GM10248 (cell line): ENCODE measurements at regions not wholly inside any gene's neighbourhood (a gene's known extent, or its start where the extent isn't known, plus 50 kb on each side); places are given as distances from the start of the nearest gene placed in this dataset.

Source experiments
- CTCF ChIA-PET: fragments of 300-600 bp; sonication (Branson Sonifier 250); formaldehyde crosslinking; extraction: SDS; loops from one replicate; lab custom pipeline; 2021; ENCODE audit warnings: antibody characterized with exemption; lab: Yijun Ruan, JAX
- POLR2A ChIA-PET: fragments of 350-650 bp; sonication (Branson Sonifier 250); formaldehyde crosslinking; extraction: SDS; loops from one replicate; lab custom pipeline; 2020; ENCODE audit warnings: antibody characterized with exemption; lab: Yijun Ruan, JAX
- DNase-seq: peaks from one replicate; pipeline ENCODE4 v3.0.0; 2012; ENCODE audit errors: extremely low spot score
- TF ChIP-seq, protein P1 (sequence below): IDR thresholded peaks from 2 replicates; pipeline ENCODE4 v1.5.1; 2012; ENCODE audit warnings: mild to moderate bottlenecking, low read depth; ENCODE audit errors: extremely low read depth, missing control alignments, control extremely low read depth

DNA sequence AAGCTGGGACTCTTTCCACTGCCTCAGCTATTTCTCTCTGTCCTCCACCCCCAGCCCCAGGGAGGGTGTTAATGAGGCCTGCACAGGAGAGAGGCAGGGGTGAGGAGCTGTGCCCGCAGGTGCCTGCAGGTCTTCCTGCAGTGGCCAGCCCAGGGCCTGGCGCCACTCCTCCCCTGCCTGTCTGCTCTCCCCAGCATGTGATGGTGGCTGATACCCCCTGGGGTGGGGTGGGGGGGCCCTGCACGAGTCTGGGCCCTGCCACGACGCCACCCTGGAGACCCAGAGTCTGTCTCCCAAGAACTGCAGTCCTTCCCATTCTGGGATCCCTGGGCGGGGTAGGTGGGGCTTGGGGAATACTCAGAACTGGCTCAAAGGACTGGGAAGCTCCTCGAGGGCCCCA lies 166.4 kb upstream of the SMIM23 start:
- POLR2A ChIA-PET, result no interaction called here
- TF ChIP-seq, protein P1, sequence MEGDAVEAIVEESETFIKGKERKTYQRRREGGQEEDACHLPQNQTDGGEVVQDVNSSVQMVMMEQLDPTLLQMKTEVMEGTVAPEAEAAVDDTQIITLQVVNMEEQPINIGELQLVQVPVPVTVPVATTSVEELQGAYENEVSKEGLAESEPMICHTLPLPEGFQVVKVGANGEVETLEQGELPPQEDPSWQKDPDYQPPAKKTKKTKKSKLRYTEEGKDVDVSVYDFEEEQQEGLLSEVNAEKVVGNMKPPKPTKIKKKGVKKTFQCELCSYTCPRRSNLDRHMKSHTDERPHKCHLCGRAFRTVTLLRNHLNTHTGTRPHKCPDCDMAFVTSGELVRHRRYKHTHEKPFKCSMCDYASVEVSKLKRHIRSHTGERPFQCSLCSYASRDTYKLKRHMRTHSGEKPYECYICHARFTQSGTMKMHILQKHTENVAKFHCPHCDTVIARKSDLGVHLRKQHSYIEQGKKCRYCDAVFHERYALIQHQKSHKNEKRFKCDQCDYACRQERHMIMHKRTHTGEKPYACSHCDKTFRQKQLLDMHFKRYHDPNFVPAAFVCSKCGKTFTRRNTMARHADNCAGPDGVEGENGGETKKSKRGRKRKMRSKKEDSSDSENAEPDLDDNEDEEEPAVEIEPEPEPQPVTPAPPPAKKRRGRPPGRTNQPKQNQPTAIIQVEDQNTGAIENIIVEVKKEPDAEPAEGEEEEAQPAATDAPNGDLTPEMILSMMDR, result no peak
- DNase-seq, result no peak
- CTCF ChIA-PET, result interaction anchor here (1.2 kb wide), 1 partner anchor 13 kb away, joined by 4 read pairs; no protein-coding TSS in a partner anchor

DNA sequence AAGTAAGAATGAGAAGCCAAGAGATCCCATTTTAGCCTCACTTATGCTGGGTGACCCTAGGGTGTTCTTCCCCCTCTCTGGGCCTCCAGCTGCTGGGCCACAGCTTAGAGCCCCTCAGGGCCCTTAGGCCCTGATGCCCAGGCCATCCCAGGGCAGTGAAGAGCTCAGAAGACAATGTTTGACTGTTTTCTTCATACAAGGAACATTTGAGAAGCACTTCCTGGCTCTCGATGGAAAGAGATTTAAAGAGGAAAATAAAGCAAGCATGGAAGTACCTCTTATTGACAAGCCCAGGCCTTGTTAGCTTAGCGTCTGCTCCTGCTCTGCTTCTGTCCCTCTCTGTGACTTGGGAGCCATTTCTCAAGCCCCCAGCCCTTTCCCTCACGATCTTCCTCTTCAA lies 165.9 kb upstream of the SMIM23 start:
- ChIA-PET POLR2A (no interaction called here), CTCF (interaction anchor here (1.2 kb wide), 1 partner anchor 13 kb away, joined by 4 read pairs; no protein-coding TSS in a partner anchor)
- DNase-seq, result no peak
- TF ChIP-seq, protein P1, result no peak

DNA sequence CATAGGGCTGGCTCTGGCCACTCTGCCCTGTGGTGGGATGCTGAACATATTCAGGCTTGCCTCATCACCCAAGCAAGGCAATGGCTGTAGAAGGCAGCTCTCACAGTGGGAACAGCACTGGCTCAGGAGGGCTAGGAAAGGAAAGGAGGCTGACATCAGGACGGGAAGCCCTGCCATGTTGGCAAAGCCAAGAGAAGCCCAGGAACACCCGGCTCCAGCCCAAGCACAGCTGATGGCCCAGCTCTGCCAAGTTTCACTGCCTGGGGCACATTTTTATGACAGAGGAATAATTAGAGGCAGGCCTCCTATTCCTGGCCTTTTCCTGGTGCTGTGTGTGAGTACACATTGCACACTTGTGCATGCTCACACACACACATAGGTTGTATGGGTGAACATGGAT lies 163.6 kb upstream of the SMIM23 start:
- DNase-seq, result no peak
- CTCF ChIA-PET, result no interaction called here
- TF ChIP-seq, protein P1, result no peak
- POLR2A ChIA-PET, result no interaction called here

DNA sequence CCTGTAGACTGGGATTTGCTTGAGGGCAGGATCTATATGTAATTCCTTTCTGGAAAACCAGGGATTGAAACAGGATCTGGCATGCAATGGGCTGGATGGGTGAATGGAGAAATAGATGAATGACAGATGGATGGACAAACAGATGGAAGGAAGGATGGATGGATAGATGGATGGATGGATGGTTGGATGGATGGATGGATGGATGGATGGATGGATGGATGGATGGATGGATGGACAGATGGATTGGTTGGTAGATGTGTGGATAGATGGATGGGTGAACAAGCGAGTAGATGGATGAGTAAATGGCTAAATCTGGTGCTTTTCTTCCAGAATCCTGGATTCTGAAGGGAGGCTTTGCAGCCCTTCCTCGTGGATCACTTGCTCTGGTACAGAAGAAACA lies 162.5 kb upstream of the SMIM23 start:
- ChIA-PET CTCF (no interaction called here), POLR2A (no interaction called here)
- TF ChIP-seq, protein P1, result no peak
- no peak for DNase-seq

DNA sequence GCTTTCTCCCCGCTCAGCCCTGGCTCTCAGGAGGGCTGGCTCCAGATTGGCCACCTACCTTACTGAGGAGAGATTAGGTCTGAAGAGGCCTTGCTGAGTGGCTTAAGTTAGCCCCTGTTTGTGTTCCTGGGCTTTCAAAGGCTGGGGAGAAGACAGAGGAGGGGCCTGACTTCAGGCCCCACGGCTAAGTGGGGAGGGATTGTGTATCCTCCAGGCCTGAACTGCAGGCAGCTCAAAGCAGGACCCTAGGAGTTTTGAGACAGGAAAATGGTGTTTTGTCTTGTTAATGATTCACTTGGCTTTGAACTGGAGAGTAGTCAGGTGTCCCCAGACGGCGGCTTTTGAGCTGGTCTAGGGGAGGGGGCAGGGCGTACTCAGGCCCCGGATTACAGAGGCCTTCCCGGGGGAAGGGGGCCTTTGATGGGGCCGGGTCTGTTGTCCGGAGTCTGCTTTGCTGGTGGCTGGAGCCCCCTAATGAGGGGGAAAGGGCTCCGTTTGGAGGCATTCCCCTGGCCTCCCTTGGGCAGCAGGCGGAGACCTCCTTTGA lies 162.0 kb upstream of the SMIM23 start:
- POLR2A ChIA-PET, result no interaction called here
- no peak for DNase-seq

DNA sequence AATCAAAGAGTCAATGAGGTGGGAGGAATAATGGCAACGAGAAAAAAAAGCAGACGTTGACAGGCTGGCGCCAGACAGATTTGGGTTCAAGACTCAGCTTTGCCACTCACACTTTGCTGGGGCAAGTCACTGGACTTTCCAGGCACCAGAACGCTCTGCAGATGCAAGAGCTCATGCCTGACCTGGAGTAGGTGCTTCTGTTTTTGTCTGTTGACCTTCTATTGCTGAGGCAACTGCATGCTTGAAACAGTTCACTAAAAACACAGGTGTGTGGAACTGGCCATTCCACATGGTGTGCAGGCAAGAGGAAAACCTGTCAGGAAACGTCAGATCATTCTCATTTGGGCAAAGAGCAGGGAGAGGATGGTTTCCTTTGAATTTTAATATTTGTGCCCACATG lies 161.2 kb upstream of the SMIM23 start:
- TF ChIP-seq, protein P1, result no peak
- no peak for DNase-seq
- CTCF ChIA-PET, result no interaction called here
- POLR2A ChIA-PET, result no interaction called here

More for the DNA sequence above, 162.0 kb upstream of the SMIM23 start:
- TF ChIP-seq, protein P1, result no peak
- CTCF ChIA-PET, result no interaction called here
